ENCODE measurements at regions not wholly inside any gene's neighbourhood (a gene's known extent, or its start where the extent isn't known, plus 50 kb on each side); places are given as distances from the start of the nearest gene placed in this dataset.

DNA sequence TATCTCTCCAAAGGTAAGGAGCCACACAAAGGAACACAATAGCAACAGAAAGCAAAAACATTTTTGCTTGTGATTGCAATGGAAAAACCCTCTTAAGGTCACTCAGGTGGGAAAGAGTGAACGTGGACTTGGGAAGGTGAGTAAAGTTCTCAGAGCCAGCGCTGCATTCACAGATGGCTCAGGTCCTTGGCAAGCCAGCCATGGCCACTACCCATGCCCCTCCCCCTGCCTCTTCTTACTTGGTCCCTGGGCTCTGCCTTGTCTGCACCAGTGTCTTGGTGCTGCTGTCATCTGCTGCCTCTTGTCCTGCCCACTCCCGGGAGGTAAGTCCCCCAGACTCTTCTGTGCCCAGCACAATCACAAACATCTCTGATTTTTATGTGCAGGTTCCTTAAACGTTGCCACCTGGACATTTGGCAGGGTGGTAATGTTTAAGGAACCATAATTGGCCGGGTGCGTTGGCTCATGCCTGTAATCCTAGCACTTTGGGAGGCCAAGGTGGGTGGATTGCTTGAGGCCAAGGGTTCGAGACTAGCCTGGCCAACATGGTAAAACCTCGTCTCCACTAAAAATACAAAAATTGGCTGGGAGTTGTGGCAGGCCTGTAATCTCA lies 74.6 kb downstream of the FEM1C start:
- no peaks in the 10 kb centered on the region for H3K36me3 ChIP-seq (replicated peaks; ENCODE audit: insufficient read depth, low read depth)
- no peaks in the 10 kb centered on the region for H3K4me1 ChIP-seq (ENCODE audit: insufficient read depth)
- TF ChIP-seq EZH2phosphoT487 (IDR thresholded peaks at IDR 0.05; ENCODE audit: low read depth, severe bottlenecking, unreplicated experiment) (no peak), EZH2 (IDR thresholded peaks at IDR 0.05; ENCODE audit: borderline replicate concordance) (no peak)
- TF ChIP-seq, protein P1, sequence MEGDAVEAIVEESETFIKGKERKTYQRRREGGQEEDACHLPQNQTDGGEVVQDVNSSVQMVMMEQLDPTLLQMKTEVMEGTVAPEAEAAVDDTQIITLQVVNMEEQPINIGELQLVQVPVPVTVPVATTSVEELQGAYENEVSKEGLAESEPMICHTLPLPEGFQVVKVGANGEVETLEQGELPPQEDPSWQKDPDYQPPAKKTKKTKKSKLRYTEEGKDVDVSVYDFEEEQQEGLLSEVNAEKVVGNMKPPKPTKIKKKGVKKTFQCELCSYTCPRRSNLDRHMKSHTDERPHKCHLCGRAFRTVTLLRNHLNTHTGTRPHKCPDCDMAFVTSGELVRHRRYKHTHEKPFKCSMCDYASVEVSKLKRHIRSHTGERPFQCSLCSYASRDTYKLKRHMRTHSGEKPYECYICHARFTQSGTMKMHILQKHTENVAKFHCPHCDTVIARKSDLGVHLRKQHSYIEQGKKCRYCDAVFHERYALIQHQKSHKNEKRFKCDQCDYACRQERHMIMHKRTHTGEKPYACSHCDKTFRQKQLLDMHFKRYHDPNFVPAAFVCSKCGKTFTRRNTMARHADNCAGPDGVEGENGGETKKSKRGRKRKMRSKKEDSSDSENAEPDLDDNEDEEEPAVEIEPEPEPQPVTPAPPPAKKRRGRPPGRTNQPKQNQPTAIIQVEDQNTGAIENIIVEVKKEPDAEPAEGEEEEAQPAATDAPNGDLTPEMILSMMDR (IDR thresholded peaks at IDR 0.05; ENCODE audit: poor library complexity), result no peak
- H3K4me2 ChIP-seq, result no peak overlapping the region
- H3K9me2 ChIP-seq (replicated peaks; ENCODE audit: insufficient read depth), result no peaks in the 10 kb centered on the region
- no peak for DNase-seq (ENCODE audit: low spot score)
- H2AFZ ChIP-seq, result no peak overlapping the region
- no peaks in the 10 kb centered on the region for H3K79me2 ChIP-seq
- H3K4me3 ChIP-seq, result no peak overlapping the region
- 89% methylated on average over 8 of the region's 8 CpGs for WGBS (ENCODE audit: low lambda C conversion rate, missing lambda C conversion rate)
- no peak overlapping the region for H3K27ac ChIP-seq
- H3K9me3 ChIP-seq (ENCODE audit: low read depth), result no peaks in the 10 kb centered on the region
- H3K27me3 ChIP-seq, result no peaks in the 10 kb centered on the region
- H4K20me1 ChIP-seq (ENCODE audit: insufficient read depth, poor library complexity, severe bottlenecking), result no peaks in the 10 kb centered on the region

DNA sequence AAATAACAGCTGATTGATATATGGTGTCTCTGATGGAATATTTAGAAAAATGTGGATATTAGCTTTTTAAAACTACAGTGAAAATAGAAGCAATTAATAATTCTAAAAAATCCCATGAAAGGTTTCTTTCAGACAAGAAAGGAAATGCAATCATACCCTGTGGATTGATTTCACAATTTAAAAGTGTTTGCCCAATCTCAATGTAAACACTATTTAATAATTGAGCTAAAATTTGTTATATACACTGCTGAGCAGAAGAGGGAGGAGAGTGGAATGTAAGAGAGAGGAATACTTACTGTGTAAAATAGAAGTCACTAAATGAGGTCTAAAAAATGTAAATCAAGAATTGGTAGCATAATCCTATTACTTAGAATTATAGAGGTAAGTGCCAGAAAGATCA lies 76.9 kb downstream of the FEM1C start:
- H3K4me3 ChIP-seq, result no peak overlapping the region
- H3K4me2 ChIP-seq, result no peak overlapping the region
- DNase-seq (ENCODE audit: low spot score), result no peak
- no peak overlapping the region for H3K27ac ChIP-seq
- H4K20me1 ChIP-seq (ENCODE audit: insufficient read depth, poor library complexity, severe bottlenecking), result no peaks in the 10 kb centered on the region
- TF ChIP-seq, protein P1 (IDR thresholded peaks at IDR 0.05; ENCODE audit: poor library complexity), result no peak
- no peak for TF ChIP-seq EZH2phosphoT487 (IDR thresholded peaks at IDR 0.05; ENCODE audit: low read depth, severe bottlenecking, unreplicated experiment)
- TF ChIP-seq EZH2 (IDR thresholded peaks at IDR 0.05; ENCODE audit: borderline replicate concordance), result no peak
- no peak overlapping the region for H2AFZ ChIP-seq
- no peaks in the 10 kb centered on the region for H3K9me2 ChIP-seq (replicated peaks; ENCODE audit: insufficient read depth)
- no peaks in the 10 kb centered on the region for H3K36me3 ChIP-seq (replicated peaks; ENCODE audit: insufficient read depth, low read depth)
- no peaks in the 10 kb centered on the region for H3K9me3 ChIP-seq (ENCODE audit: low read depth)
- no peaks in the 10 kb centered on the region for H3K79me2 ChIP-seq
- no peaks in the 10 kb centered on the region for H3K27me3 ChIP-seq
- no peaks in the 10 kb centered on the region for H3K4me1 ChIP-seq (ENCODE audit: insufficient read depth)

DNA sequence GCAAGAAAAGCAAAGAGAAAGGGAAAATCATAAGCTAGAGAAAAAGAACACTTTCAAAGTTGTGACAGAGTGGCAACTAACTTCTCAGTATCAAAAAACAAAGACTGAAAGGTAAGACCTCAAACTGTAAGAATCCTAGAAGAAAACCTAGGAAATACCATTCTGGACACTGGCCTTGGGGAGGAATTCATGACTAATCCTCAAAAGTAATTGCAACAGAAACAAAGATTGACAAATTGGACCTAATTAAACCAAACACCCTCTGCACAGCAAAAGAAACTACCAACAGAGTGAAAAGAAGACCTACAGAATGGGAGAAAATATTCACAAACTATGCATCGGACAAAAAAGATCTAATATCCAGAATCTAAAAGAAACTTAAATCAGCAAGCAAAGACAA lies 79.1 kb downstream of the FEM1C start:
- no peaks in the 10 kb centered on the region for H3K27me3 ChIP-seq
- H3K9me2 ChIP-seq (replicated peaks; ENCODE audit: insufficient read depth), result no peaks in the 10 kb centered on the region
- DNase-seq (ENCODE audit: low spot score), result no peak
- no peaks in the 10 kb centered on the region for H3K9me3 ChIP-seq (ENCODE audit: low read depth)
- H3K36me3 ChIP-seq (replicated peaks; ENCODE audit: insufficient read depth, low read depth), result no peaks in the 10 kb centered on the region
- H3K4me2 ChIP-seq, result no peak overlapping the region
- H3K27ac ChIP-seq, result no peak overlapping the region
- no peaks in the 10 kb centered on the region for H3K79me2 ChIP-seq
- no peaks in the 10 kb centered on the region for H3K4me1 ChIP-seq (ENCODE audit: insufficient read depth)
- no peaks in the 10 kb centered on the region for H4K20me1 ChIP-seq (ENCODE audit: insufficient read depth, poor library complexity, severe bottlenecking)
- WGBS (ENCODE audit: low lambda C conversion rate, missing lambda C conversion rate), result 100% methylated on average over 1 of the region's 1 CpG
- TF ChIP-seq EZH2phosphoT487 (IDR thresholded peaks at IDR 0.05; ENCODE audit: low read depth, severe bottlenecking, unreplicated experiment) (no peak), EZH2 (IDR thresholded peaks at IDR 0.05; ENCODE audit: borderline replicate concordance) (no peak)
- TF ChIP-seq, protein P1 (IDR thresholded peaks at IDR 0.05; ENCODE audit: poor library complexity), result no peak
- no peak overlapping the region for H3K4me3 ChIP-seq
- no peak overlapping the region for H2AFZ ChIP-seq

- Histone ChIP-seq H3K27me3 (no peaks in the 10 kb centered on the region), H3K9me2 (replicated peaks; ENCODE audit: insufficient read depth) (no peaks in the 10 kb centered on the region), H2AFZ (no peak overlapping the region), H3K4me2 (no peak overlapping the region), H4K20me1 (ENCODE audit: insufficient read depth, poor library complexity, severe bottlenecking) (no peaks in the 10 kb centered on the region), H3K79me2 (no peaks in the 10 kb centered on the region), H3K9me3 (ENCODE audit: low read depth) (no peaks in the 10 kb centered on the region), H3K4me3 (no peak overlapping the region), H3K27ac (no peak overlapping the region), H3K36me3 (replicated peaks; ENCODE audit: insufficient read depth, low read depth) (no peaks in the 10 kb centered on the region), H3K4me1 (ENCODE audit: insufficient read depth) (no peaks in the 10 kb centered on the region)
- 70% methylated on average over 1 of the region's 1 CpG for WGBS (ENCODE audit: low lambda C conversion rate, missing lambda C conversion rate)
- TF ChIP-seq, protein P1 (IDR thresholded peaks at IDR 0.05; ENCODE audit: poor library complexity), result no peak
- no peak for TF ChIP-seq EZH2 (IDR thresholded peaks at IDR 0.05; ENCODE audit: borderline replicate concordance)
- TF ChIP-seq EZH2phosphoT487 (IDR thresholded peaks at IDR 0.05; ENCODE audit: low read depth, severe bottlenecking, unreplicated experiment), result no peak
- no peak for DNase-seq (ENCODE audit: low spot score)
Measured at GRCh38 chr5:115463983-115464382, 80.6 kb downstream of the FEM1C start.

All from hepatocyte (in vitro differentiated cells).